GM12801 (cell line): ENCODE measurements at regions not wholly inside any gene's neighbourhood (a gene's known extent, or its start where the extent isn't known, plus 50 kb on each side); places are given as distances from the start of the nearest gene placed in this dataset.

Experiments used
- CTCF ChIP-seq: IDR thresholded peaks from one replicate; pipeline ENCODE4 v1.5.1; 2011; ENCODE audit warnings: control low read depth; ENCODE audit not compliant: insufficient read length; ENCODE audit errors: extremely low read depth

- no peak for TF ChIP-seq CTCF
Measured at GRCh38 chr4:188783175-188783574, 643.9 kb downstream of the TRIML1 start.

GRCh38 chr4:188783606-188784160, 644.4 kb downstream of the TRIML1 start:
- TF ChIP-seq CTCF, result no peak

- TF ChIP-seq CTCF, result no peak
Measured at GRCh38 chr4:188804861-188805260, 665.6 kb downstream of the TRIML1 start.

- TF ChIP-seq CTCF, result no peak
Measured at GRCh38 chr4:188811121-188811520, 671.9 kb downstream of the TRIML1 start.

- TF ChIP-seq CTCF, result no peak
Measured at GRCh38 chr4:188812644-188813043, 673.4 kb downstream of the TRIML1 start.

- no peak for TF ChIP-seq CTCF
Measured at GRCh38 chr4:188818300-188818699, 679.1 kb downstream of the TRIML1 start.

- TF ChIP-seq CTCF, result no peak
Measured at GRCh38 chr4:188819233-188819632, 680.0 kb downstream of the TRIML1 start.
